ENCODE measurements at regions not wholly inside any gene's neighbourhood (a gene's known extent, or its start where the extent isn't known, plus 50 kb on each side); places are given as distances from the start of the nearest gene placed in this dataset.

DNA sequence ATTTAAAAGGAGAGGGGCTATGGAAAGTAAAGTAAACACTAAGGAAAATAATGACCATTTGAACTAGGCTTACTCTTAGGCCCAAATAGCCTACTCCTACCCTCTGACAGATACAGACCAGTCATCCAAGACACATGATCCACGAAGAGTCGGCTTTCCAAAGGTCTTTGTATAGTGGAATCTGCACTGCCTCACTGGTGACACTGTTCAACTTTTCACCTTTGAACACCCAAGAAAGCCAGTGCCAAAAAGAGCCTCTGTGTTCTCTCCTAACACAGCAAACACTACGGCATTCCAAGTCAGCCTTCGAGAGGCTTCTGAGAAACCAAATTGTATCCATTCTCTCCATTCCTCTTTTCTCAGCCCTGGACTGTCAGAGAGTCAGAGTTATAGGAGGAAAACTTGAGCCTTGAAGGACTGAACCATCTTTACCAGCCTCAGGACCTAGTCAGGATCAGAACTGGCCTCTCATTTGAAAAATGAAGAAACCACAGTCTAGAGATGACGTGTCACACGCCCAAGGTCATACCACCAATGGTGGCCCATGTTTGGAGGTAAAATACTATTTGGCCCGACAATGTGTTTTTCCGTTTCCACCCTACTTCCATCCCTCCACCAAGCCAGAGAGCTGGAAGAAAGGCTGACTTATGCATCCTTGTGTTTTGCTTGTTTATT lies 267.4 kb upstream of the ACVR2A start:
- no peaks in the 10 kb centered on the region for H3K4me1 Mint-ChIP-seq
- H3K14ac ChIP-seq (ENCODE audit: insufficient read depth, low read length): no peak overlapping the region
- H3K9me3 Mint-ChIP-seq: peaks cover 4 to 6% of the 10 kb centered on the region in 2 experiments; a peak in 3 of 5 replicates
- no peaks in the 10 kb centered on the region for H3K79me1 ChIP-seq (ENCODE audit: insufficient read depth, low read depth, low read length, poor library complexity, severe bottlenecking)
- H4K20me1 ChIP-seq (ENCODE audit: control insufficient read depth, insufficient read depth, insufficient read length): no peaks in the 10 kb centered on the region
- H3K23me2 ChIP-seq (ENCODE audit: insufficient read length, low read depth, low read length, poor library complexity, severe bottlenecking): no peaks in the 10 kb centered on the region
- H2AK5ac ChIP-seq (ENCODE audit: insufficient read length, low read length): no peak overlapping the region
- WGBS (ENCODE audit: extremely low coverage, insufficient read length, low lambda C conversion rate): no CpG with 5 or more reads among the region's 8 CpGs
- no peak overlapping the region for H3K18ac ChIP-seq (ENCODE audit: insufficient read length, low read depth, low read length)
- H3K27me3 ChIP-seq (ENCODE audit: insufficient read depth, low read length): no peaks in the 10 kb centered on the region
- no peak overlapping the region for H2BK12ac ChIP-seq (ENCODE audit: insufficient read length, low read depth, low read length)
- H3K4me3 Mint-ChIP-seq: no peak overlapping the region
- no peaks in the 10 kb centered on the region for H3K9me3 ChIP-seq (ENCODE audit: control insufficient read depth, low read depth, low read length)
- H3K4me1 ChIP-seq (ENCODE audit: insufficient read depth, low read length): no peaks in the 10 kb centered on the region; the same call in 1 of the 2 replicates
- TF ChIP-seq, protein P1, sequence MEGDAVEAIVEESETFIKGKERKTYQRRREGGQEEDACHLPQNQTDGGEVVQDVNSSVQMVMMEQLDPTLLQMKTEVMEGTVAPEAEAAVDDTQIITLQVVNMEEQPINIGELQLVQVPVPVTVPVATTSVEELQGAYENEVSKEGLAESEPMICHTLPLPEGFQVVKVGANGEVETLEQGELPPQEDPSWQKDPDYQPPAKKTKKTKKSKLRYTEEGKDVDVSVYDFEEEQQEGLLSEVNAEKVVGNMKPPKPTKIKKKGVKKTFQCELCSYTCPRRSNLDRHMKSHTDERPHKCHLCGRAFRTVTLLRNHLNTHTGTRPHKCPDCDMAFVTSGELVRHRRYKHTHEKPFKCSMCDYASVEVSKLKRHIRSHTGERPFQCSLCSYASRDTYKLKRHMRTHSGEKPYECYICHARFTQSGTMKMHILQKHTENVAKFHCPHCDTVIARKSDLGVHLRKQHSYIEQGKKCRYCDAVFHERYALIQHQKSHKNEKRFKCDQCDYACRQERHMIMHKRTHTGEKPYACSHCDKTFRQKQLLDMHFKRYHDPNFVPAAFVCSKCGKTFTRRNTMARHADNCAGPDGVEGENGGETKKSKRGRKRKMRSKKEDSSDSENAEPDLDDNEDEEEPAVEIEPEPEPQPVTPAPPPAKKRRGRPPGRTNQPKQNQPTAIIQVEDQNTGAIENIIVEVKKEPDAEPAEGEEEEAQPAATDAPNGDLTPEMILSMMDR (conservative IDR thresholded peaks at IDR 0.05): no peak
- H3K56ac ChIP-seq (ENCODE audit: insufficient read length, low read depth, low read length): no peak overlapping the region
- H3K27me3 Mint-ChIP-seq (ENCODE audit: low read depth): no peaks in the 10 kb centered on the region
- H3K79me2 ChIP-seq (ENCODE audit: insufficient read depth, low read length): no peaks in the 10 kb centered on the region
- no peak for DNase-seq
- peaks cover 0 to 6% (median 0%) of the 10 kb centered on the region in 3 experiments; a peak in 3 of 7 replicates for H3K36me3 Mint-ChIP-seq (ENCODE audit: insufficient read depth in 1 of 3, low read depth in 3 of 3)
- no peak overlapping the region for H4K8ac ChIP-seq (replicated peaks; ENCODE audit: insufficient read length, low read depth, low read length)
- no peak overlapping the region for H3K27ac Mint-ChIP-seq
- no peak overlapping the region for H3K4me2 ChIP-seq (ENCODE audit: insufficient read depth, insufficient read length, low read length)
- H3T11ph ChIP-seq (ENCODE audit: low read length): no peak overlapping the region
- H2BK15ac ChIP-seq (ENCODE audit: low read depth, low read length): no peak overlapping the region
- no peak overlapping the region for H2BK120ac ChIP-seq (ENCODE audit: low read depth, low read length, poor library complexity, severe bottlenecking)
- H2AFZ ChIP-seq (ENCODE audit: low read length): no peak overlapping the region
- H2BK20ac ChIP-seq (ENCODE audit: low read depth, low read length, poor library complexity, severe bottlenecking): no peak overlapping the region
- H3K27ac ChIP-seq (ENCODE audit: insufficient read length, low read depth, low read length): no peak overlapping the region
- H2BK5ac ChIP-seq (ENCODE audit: insufficient read length, low read length): no peak overlapping the region
- H4K5ac ChIP-seq (ENCODE audit: insufficient read length, low read depth, low read length): no peak overlapping the region
- H3K4ac ChIP-seq (ENCODE audit: low read depth, low read length): no peak overlapping the region
- no peak overlapping the region for H3K23ac ChIP-seq (ENCODE audit: insufficient read length, low read depth, low read length)
- no peak overlapping the region for H4K91ac ChIP-seq (ENCODE audit: insufficient read length, low read depth, low read length)
- H3K9ac ChIP-seq (ENCODE audit: extremely low read depth, insufficient read length, low read length): no peak overlapping the region
